ENCODE measurements at regions not wholly inside any gene's neighbourhood (a gene's known extent, or its start where the extent isn't known, plus 50 kb on each side); places are given as distances from the start of the nearest gene placed in this dataset.

GRCh38 chr10:83965473-83965872, 173.8 kb upstream of the GHITM start:
- TF ChIP-seq CTCF (IDR thresholded peaks at IDR 0.05) (no peak), POLR2A (IDR thresholded peaks at IDR 0.05) (no peak), EP300 (IDR thresholded peaks at IDR 0.05) (no peak)
